ENCODE measurements at regions not wholly inside any gene's neighbourhood (a gene's known extent, or its start where the extent isn't known, plus 50 kb on each side); places are given as distances from the start of the nearest gene placed in this dataset.
"Not testable (repeated sequence)": the region's sequence is repeated elsewhere in the genome, so short reads cannot be mapped to it uniquely, and the experiment has no call there.

- H3K4me3 ChIP-seq (ENCODE audit: low read length), result no peak overlapping the region
- no peak for TF ChIP-seq ZNF274 (IDR thresholded peaks at IDR 0.05; ENCODE audit: low read depth, low read length)
These were observed 187.4 kb downstream of the ERCC6L2 start for GRCh38 chr9:96062854-96063253.

- no peak for TF ChIP-seq ZNF274 (IDR thresholded peaks at IDR 0.05; ENCODE audit: low read depth, low read length)
These were observed 186.5 kb downstream of the ERCC6L2 start for GRCh38 chr9:96062031-96062430.

GRCh38 chr9:96061293-96061987 is 185.9 kb downstream of the ERCC6L2 start:
- H3K4me3 ChIP-seq (ENCODE audit: low read length), result no peak overlapping the region
- no peak for TF ChIP-seq ZNF274 (IDR thresholded peaks at IDR 0.05; ENCODE audit: low read depth, low read length)

More at GRCh38 chr9:96062031-96062430, 186.5 kb downstream of the ERCC6L2 start:
- H3K4me3 ChIP-seq (ENCODE audit: low read length), result no peak overlapping the region

- no peak overlapping the region for H3K4me3 ChIP-seq (ENCODE audit: low read length)
- TF ChIP-seq ZNF274 (IDR thresholded peaks at IDR 0.05; ENCODE audit: low read depth, low read length), result no peak
These were observed 182.7 kb downstream of the ERCC6L2 start for GRCh38 chr9:96058218-96058617.

GRCh38 chr9:96057155-96057554 is 181.7 kb downstream of the ERCC6L2 start:
- TF ChIP-seq ZNF274 (IDR thresholded peaks at IDR 0.05; ENCODE audit: low read depth, low read length), result no peak
- H3K4me3 ChIP-seq (ENCODE audit: low read length), result no peak overlapping the region

GRCh38 chr9:96056226-96056625 is 180.7 kb downstream of the ERCC6L2 start:
- no peak overlapping the region for H3K4me3 ChIP-seq (ENCODE audit: low read length)

GRCh38 chr9:96054248-96054647 is 178.8 kb downstream of the ERCC6L2 start:
- H3K4me3 ChIP-seq (ENCODE audit: low read length), result not testable (repeated sequence)

More at GRCh38 chr9:96056226-96056625, 180.7 kb downstream of the ERCC6L2 start:
- TF ChIP-seq ZNF274 (IDR thresholded peaks at IDR 0.05; ENCODE audit: low read depth, low read length), result no peak

GRCh38 chr9:96052686-96053085 is 177.2 kb downstream of the ERCC6L2 start:
- H3K4me3 ChIP-seq (ENCODE audit: low read length), result no peak overlapping the region
- no peak for TF ChIP-seq ZNF274 (IDR thresholded peaks at IDR 0.05; ENCODE audit: low read depth, low read length)

- H3K4me3 ChIP-seq (ENCODE audit: low read length), result no peak overlapping the region
- TF ChIP-seq ZNF274 (IDR thresholded peaks at IDR 0.05; ENCODE audit: low read depth, low read length), result no peak
These were observed 175.9 kb downstream of the ERCC6L2 start for GRCh38 chr9:96051423-96051822.

GRCh38 chr9:96050861-96051155 is 175.3 kb downstream of the ERCC6L2 start:
- no peak overlapping the region for H3K4me3 ChIP-seq (ENCODE audit: low read length)
- TF ChIP-seq ZNF274 (IDR thresholded peaks at IDR 0.05; ENCODE audit: low read depth, low read length), result no peak

- no peak overlapping the region for H3K4me3 ChIP-seq (ENCODE audit: low read length)
- no peak for TF ChIP-seq ZNF274 (IDR thresholded peaks at IDR 0.05; ENCODE audit: low read depth, low read length)
These were observed 174.8 kb downstream of the ERCC6L2 start for GRCh38 chr9:96050048-96050860.

- TF ChIP-seq ZNF274 (IDR thresholded peaks at IDR 0.05; ENCODE audit: low read depth, low read length), result no peak
- H3K4me3 ChIP-seq (ENCODE audit: low read length), result no peak overlapping the region
These were observed 173.7 kb downstream of the ERCC6L2 start for GRCh38 chr9:96048956-96049831.

- H3K4me3 ChIP-seq (ENCODE audit: low read length), result no peak overlapping the region
- no peak for TF ChIP-seq ZNF274 (IDR thresholded peaks at IDR 0.05; ENCODE audit: low read depth, low read length)
These were observed 172.8 kb downstream of the ERCC6L2 start for GRCh38 chr9:96048104-96048955.

- no peak for TF ChIP-seq ZNF274 (IDR thresholded peaks at IDR 0.05; ENCODE audit: low read depth, low read length)
- H3K4me3 ChIP-seq (ENCODE audit: low read length), result no peak overlapping the region
These were observed 172.2 kb downstream of the ERCC6L2 start for GRCh38 chr9:96047741-96048103.

All from GM08714 (cell line).